NCI-H526 (cell line): ENCODE measurements at regions not wholly inside any gene's neighbourhood (a gene's known extent, or its start where the extent isn't known, plus 50 kb on each side); places are given as distances from the start of the nearest gene placed in this dataset.
A peak's percentile ranks its signal among the peaks of the same experiment; 100 is the strongest.

Experiments
- DNase-seq, 2 experiments: peaks; one replicate each; lab custom pipeline; 2025; lab: John Stamatoyannopoulos, UW

DNA sequence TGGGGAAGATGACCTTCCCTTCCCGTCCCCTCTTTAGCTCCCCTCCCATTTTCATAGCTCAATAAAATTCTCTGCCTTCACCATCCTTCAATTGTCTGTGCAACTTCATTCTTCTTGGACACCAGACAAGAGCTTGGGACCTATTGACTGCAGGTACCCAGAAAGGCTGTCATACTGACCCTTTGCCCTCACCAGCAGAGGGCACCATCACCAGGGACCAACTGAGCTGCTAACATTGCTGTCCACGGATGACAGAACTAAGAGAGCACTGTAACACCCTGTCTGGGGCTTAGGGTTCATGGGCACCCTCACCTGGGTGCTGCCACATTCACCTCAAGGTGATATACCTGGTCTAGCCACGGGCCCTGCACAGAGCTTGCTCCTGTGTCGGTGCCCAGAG lies 141.3 kb upstream of the VCX3B start:
- no peak for DNase-seq

DNA sequence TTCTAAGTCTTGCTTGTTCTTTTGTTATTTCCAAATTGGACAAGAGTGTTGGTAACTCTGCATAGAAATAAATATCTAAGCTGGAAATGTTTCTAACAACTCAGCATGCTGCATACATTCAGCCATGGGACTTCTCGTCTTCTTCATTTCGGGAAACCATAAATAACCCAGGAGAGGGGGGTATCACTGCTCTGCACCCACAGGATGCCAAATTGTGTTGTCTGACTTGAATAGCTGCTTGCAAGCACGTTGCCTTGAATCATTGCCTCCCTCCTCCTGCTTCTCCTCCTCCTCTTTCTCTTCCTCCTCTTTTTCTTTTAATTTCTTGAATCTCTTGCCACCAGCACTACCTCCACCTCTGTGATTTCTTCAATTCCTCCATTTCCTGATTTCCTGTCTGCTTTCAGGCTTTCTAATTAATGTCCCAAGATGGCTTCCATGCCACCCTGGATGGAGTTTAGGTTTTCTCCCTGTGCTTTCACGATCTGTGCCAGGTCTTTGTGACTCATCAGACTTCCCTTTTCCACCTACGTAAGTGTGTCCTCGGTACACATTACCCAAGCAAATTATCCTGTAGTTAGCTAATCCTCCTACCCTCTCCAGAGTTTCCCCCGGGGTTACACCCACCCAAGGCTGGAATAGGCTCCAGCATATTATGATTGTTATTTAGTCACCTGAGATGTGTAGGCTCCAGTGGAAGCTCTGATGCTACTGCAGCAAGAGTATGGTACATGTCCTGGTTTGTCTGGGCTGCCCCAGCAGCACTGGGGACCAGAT lies 122.6 kb upstream of the VCX3B start:
- DNase-seq: no peak

DNA sequence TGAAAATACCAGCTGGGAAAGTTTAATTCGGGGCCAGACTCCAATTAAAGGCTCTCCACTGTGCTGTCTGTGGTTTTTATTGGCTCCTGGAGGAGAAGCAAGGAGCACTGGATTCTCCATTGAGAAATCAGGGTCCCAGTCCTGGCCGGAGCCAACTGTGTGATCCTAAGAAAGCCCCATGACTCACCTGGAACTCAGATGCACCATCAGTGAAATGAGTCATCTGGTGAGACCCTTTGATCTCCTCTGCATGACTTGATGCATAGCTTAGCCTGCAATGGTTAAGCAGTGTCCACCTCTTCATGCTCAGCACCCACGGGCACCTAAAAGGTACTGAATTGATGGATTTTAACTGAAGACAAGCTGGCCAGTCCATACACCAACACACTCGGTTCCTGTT lies 119.2 kb upstream of the VCX3B start:
- DNase-seq: no peak

DNA sequence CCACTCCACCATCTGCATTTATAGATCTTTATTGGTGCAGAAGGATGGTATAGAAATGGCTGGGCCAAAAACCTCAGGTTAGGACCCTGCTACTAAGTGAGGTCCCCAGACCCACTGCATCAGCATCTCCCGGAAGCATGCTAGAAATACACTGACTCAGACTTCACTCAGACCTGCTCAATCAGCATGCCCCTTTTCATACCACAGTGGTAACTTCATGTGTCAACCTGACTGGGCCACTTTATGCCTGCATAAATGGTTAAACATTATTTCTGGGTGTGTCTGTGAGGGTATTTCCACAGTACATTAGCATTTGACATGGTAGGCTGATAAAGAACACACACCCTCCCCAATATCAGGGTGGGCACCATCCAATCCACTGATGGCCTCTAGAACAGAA lies 118.6 kb upstream of the VCX3B start:
- no peak for DNase-seq

DNA sequence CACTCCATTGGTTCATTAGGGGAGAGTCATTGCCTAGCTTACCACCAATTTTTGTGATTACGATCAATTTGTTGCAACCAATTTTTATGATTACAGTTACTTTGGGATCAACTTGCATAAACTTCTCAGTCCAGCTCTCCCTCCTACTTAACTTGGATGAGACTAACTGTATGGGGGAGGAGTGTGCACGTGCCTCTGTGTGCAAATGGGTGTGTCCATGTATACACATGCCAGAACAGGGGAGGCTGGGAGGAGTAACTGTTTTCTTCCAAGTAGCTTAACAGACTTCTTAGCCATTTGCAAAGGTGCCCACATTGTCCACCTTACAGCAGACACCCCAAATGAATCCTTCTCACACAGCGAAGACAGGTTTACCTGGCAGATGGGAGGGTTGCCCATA lies 117.7 kb upstream of the VCX3B start:
- no peak for DNase-seq

DNA sequence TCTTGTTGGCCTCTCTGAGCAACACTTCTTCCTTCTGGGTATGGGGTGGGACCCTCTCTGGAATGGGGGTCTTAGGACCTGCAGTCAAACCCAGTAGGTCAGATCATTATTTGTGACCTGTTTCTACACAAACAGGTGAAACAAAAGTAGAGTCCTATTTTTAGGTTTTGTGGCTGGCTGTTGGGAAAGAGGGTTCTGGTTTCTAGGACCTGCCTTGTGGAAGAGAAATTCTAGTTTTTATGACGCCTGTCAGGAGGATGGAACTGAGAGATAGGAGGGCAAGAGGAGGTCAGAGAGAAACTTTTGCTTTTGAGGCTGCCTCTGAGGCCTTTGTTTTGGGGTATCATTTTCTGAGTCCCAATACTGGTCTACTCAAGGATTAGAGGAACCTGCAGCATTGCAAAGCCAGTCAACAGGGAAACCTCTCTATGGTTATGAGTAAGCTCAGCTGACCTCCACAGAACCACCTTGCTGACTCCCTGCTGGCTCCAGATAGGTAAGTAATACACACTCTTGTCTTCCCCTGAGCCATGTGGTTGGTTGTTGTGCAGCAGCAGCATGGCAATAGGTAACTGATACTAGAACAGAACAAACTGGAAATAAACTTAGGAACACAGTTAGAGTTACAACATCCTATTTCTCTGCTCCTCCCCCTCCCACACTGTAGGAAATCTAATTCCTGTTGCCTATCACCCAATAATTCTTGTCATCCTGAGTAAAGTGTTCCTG lies 114.7 kb upstream of the VCX3B start:
- DNase-seq: no peak

DNA sequence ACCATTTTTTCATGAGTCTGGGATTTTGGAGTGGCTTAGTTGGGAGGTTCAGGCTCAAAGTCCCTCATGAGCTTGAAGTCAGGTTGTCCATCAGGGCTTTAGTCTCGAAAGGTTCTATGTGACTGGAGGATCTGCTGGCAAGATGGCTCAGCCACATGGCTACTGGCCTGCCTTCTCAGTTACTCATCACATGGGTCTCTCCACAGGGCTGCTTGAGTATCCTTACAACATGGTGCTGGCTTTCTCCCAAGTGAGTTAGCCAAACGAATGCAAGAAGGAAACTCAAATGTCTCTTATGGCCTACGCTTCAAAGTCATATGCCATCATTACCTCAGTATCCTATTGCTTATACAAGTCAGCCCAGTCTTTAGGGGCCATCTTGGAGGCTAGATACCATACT lies 106.3 kb upstream of the VCX3B start:
- no peak for DNase-seq

DNA sequence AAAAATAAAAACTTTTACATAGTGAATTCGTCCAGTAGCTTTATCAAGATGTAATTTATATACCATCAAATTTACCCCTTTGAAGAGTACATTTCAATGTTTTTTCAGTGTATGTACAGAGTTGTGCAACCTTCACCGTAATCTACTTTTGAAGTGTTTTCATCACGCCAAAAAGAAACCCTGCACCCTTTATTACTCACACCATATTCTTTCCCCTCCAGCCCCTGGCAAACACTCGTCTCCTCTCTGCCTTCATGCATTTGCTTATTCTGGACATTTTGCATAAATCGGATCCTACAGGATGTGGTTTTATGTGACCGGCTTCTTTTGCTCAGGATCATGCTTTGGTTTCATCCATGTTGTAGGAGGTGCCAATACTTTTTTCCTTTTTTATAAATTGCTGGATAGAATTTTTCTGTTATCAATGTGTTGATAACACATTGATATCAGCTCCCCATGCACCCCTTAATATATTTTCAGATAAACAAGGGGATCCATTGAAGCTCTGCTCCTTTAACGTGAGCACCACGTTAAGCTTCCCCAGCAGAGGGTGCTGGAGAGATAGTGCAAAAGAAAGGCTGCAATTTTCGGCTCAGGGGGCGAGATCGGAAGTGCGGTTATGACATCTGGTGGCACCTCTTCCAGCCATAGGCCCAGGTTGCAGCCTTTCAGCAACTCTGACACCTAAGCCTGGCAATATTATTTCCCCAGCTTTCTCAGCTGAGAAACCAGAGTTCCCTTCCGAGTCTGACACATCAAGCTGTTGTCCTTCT lies 100.1 kb upstream of the VCX3B start:
- peak; percentile 76 to 77 for DNase-seq

DNA sequence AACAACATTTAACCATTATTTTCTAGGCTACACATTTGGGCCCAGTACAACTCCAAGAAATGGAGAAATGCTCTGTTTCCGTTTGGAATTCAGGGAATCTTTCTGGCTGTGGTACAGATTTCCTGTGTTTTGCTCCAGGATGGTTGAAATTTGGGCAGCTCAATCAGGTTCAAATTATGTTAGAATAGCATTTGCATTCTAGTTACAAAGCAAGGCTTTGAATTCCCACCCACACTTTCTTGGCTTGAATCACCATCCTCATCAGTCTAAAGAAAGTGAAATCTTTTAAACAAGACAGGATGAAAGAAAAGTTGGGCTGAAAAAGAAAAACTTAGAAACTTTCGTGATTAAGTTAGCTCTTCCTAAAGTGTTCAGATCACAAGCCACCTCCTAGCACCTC lies 98.1 kb upstream of the VCX3B start:
- no peak for DNase-seq

DNA sequence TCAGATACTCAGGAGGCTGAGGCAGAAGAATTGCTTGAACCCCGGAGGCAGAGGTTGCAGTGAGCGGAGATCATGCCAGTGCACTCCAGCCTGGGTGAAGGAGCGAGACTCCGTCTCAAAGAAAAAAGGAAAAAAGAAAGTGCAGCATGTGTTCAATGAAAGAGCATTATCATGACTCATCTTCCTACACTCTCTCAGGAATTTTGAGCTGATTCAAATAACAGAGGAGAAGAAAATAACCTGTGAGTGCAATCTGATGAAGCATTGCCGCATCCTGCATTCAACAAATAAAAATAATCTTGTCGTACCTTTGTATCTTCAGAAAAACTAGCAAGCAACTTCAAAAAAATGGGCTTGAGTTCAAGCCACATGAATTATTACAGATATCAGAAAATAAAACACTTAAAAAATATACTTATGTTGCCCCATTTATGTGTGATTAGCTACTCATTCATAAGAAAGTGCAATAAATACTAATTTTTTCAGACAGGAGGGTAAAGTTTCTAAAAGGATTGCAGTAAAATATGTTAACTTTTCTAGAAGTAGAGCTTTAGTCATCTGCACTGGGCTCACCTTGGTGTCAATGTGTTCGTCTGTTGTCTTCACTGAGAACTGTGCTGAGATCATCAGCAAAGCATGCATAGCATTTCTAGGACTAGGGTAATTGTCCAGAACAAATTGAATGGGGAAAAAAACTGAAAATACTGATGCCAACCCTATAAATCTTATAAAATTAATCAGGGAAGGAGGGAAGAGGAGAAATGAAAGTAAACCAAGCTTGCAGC lies 90.4 kb upstream of the VCX3B start:
- DNase-seq: no peak

DNA sequence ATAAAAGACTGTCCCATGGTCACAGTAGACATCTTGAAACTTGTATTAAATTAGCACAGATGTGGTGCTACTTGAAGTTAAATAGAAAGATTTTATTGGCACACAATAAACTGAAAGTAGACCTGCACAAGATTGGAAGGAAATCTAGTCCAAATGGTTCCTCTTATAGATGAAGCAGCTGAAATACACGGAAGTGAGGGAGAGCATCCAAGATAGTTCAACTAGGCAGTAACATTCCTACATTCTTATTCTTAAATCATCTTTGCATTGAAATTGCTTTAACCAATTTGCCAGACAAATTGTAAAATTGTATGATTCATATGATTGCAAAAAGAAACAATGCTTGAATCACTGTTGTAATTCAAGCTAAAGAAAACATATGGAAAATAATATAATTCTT lies 87.6 kb upstream of the VCX3B start:
- no peak for DNase-seq

DNA sequence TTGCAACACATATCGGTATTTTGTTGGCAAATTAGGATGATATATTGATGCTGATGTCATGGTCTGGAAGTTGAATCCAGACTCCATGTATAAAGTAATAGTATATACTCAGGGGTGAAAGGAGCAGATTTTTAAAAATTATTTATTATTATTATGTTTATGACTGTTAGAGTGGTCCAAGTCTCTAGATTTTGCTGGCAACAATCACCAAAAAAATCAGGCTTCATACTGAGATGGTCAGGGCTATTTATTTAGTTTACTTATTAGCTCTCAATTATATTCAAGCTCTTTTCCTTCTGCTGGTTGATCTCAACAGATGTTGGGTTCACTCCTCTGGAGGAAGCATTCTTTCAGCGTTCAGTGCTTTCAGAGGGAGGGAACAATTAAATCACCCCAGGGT lies 73.9 kb upstream of the VCX3B start:
- no peak for DNase-seq

DNA sequence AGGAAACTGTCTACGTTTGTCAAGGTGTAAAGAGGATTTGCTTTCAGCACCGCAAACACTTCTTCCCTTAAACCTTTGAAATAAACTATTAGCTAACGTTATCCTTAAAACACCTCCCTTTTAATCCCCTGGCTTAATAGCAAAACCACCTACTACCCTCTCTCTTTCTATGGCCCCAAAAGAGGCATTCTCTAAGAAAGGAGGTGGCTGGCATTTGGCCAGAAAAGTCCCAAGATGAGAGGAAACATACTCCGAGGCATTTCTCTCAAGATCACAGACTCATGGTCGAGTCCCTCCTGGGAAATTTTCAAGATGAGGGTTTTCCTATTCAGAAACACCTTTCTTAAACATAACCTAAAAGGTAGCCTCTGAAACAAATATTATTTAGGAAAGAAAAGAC lies 60.6 kb upstream of the VCX3B start:
- DNase-seq: no peak

DNA sequence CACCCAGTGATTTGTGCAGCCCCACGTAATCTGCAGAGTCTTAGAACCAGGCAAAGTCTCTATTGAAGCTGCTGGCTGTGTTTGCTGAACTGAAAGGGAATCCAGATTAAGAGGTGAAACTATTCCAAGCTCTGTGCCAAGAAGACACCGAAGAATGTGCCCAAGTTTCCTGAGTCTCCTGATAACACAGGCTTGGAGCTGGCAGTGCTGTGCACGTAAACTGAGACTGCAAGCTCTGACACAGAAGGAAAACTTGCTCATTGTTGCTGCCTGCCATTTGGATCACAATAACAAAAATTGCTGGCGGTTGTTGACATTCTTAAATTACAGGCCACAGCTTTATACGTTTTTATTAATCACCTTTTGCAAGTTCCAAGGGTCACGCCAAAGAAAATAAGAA lies 60.2 kb upstream of the VCX3B start:
- no peak for DNase-seq

DNA sequence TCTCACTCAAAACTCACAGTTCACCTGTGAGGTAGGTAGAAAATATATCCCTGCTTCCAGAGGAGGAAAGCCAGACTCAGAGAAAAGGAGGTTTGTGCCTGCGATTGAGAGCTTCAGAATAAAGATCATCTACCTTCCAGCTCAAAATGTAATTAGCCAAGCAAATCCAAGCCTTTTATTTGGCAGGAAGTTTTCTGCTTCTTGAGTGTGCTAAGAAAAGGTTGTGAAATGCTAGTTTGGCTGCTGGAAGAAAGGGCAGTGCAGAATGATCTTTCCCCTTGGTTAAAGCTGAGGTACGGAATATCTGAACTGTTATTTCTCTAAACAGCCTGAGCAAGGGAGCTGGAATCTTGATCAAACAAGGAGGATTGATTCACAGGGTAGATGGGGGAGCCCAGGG lies 59.7 kb upstream of the VCX3B start:
- no peak for DNase-seq

DNA sequence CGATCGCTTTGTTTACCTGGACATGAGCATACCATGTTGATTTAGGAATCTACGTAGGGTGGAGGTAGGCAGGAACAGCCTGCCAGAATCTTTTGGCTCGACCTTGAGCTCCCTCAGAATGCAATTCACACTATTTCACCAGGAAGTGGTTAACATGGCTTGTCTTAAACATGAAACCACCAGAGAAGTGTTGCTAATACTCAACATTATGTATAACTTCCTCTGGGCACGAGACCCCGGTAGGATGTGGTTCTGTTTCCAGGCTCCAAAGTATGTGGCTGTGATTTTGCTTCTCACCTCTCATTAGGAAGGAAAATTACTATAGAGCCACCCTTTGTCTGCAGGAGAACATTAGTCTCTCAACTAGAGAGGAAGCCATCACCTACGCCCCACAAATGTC lies 59.0 kb upstream of the VCX3B start:
- DNase-seq: no peak

DNA sequence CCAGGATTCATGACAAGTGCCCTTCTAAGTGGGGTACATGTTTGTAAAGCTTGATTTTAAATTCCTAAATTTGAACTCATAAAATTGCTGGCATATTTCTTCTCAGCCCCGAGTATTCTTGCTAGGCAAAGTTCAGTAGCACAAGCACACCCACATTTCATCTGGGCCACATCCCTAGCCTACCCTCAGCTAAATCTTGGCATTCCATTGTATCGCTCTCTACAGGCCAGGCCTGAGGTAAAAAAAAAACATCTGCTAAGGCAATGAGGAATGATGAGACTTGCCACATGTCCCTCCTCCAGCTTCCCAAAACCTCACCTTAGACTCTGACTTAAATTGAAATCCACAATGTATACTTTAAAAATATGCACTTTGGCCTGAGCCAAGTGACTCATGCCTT lies 51.4 kb upstream of the VCX3B start:
- no peak for DNase-seq
